Activated effector memory CD4-positive, alpha-beta T cell treated with anti-CD3 and anti-CD28 coated beads, Interleukin-2, amount 50 U/mL, for 16 hours (primary cell): ENCODE measurements at regions not wholly inside any gene's neighbourhood (a gene's known extent, or its start where the extent isn't known, plus 50 kb on each side); places are given as distances from the start of the nearest gene placed in this dataset.

Experiments
- DNase-seq: peaks from one replicate; pipeline ENCODE4 v3.0.0-alpha.2; 2020

GRCh38 chr10:90530521-90530920 lies 327.3 kb downstream of the HTR7 start:
- DNase-seq, result no peak

- no peak for DNase-seq
Measured at GRCh38 chr10:90557385-90557784, 300.5 kb downstream of the HTR7 start.

GRCh38 chr10:90560331-90560730 lies 297.5 kb downstream of the HTR7 start:
- DNase-seq, result no peak

DNA sequence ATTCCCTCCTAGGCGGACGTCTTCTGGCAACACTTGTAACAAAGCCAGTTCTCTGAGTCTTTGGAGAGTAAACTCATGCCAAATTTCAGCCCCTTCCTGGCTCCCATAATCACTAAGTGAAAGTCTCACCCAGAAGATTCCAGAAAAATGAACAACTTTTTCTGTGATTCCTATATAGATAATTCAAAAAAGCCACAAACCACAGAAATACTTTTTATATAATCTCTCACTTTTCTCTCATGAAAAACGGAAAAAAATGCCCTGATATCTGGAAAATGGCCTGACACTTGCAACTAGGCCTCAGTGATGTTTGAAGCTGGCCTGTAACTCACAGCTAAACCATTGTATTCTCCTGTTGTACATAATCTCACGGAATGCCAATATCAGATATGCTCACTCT lies 296.2 kb downstream of the HTR7 start:
- no peak for DNase-seq

DNA sequence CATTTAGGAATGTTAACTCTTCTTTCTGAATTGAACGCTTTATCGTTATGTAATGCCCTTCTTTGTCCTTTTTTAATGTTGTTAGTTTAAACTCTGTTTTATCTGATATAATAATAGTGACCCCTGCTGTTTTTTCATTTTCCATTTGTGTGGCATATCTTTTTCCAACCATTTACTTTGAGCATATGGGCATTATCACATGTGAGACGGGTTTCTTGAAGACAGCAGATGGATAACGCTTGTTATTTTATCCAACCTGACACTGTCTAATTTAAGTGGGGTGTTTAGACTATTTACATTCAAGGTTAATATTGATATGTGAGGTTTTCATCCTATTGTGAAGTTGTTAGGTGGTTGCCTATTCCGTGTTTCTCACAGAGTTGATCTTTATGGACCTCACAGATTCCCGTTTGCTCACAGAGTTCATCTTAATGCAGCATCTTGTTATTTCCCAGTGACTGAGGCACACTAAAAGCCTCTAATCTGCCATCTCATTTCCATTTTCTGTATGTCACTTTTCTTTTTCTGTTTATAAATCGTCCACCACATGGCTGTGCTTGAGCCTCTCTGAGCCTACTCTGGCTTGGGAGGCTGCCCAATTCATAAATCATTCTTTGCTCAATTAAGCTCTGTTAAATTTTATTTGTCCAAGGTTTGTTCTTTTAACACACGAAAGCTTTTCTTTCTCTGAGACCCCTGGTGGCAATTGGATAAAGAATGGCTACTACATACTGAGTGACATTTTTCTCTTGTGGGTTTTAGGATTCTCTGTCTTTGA lies 286.2 kb downstream of the HTR7 start:
- no peak for DNase-seq

DNA sequence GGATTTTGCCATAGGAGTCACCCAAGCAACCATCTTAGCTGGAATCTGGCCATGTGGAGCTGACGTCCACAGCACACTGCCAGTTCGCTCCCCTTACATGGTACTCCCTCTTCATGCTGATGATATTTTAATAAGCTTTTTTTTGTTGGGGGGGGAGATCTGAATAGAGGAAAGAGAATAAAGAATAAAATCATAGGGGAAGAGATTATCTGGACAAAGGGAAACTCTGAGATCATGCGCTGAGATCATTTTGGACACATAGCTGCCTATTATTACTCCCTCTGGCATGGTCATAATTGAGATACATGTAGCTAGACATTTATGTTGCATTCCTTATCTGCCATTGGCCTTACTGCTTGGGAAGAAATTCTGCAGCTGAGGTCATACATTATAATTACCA lies 282.7 kb downstream of the HTR7 start:
- DNase-seq, result no peak

DNA sequence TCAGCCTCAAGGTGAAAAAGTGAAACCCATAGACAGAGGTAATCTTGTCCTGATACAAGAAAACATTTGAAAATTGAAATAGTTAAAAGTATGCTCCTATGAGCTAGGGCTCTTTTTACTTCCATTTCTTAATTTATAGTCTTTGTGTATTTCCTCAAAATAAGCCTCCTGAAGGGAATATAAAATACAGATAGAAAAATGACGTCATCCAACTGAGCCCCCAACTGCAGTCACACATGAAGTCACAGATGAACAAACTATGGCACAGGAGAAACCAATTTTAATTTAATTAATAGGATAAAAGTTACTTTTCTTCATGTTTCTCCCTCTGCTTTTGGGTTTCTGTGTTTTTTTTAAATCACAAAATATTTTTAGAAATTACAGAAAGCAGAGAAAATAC lies 280.3 kb downstream of the HTR7 start:
- no peak for DNase-seq

GRCh38 chr10:90579602-90580242 lies 278.1 kb downstream of the HTR7 start:
- DNase-seq, result no peak

DNA sequence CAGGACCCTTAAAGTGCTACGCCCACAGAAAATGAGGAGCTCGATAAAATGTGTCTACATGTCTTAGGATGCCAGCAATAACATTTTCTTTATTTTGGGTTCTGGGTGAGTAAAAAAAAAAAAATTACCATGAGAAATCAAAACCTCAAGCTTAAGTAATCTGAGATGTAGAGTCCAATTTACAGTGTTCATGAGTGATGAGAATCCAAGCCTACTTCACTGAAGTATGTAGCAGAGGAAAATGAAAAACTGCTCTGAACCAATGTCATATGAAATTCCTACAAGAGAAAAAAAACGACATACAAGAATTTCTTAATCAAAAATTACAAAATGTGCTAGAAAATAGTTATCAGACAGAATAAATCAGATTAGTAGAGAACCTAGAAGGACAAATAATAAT lies 274.4 kb downstream of the HTR7 start:
- DNase-seq, result no peak

GRCh38 chr10:90587081-90587491 lies 270.8 kb downstream of the HTR7 start:
- DNase-seq, result no peak

DNA sequence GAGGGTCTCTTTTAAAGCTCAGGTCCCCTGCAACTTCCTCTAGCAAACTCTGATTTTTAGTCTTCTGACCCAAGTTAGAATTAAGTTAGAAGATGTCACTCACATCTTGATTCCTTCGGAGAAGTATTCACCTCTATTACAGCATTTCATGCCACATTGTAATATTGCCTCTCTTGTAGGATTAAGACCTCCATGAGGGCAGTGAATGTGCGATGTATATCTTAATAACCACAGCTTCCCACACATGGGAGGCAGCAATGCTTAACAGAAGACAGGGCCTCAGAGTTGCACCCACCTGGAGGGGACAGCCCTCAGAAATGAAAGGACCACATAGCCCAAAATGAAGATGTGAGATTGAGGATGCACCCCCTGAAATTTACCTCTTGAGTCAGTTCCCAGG lies 270.3 kb downstream of the HTR7 start:
- DNase-seq, result no peak

GRCh38 chr10:90588222-90588621 lies 269.6 kb downstream of the HTR7 start:
- no peak for DNase-seq

DNA sequence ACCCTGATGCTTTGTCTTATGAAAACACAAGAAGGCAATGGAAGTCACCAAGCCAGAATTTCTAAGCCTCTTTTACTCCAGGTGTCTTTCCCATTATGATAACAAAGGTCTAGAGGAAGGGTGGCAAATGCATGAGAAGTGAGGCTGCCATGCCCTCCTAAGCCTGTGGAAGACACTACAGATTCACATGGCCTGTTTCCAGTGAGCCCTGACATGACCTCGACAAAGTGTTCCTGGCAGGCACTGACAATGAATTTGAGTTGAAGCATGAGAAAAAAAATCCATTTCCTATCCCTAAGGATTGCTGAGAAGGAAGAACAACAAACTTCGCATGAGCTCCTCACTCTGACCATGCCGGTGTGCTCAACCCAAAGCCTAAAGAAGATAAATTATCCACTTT lies 268.0 kb downstream of the HTR7 start:
- no peak for DNase-seq

GRCh38 chr10:90591629-90592028 lies 266.2 kb downstream of the HTR7 start:
- DNase-seq, result no peak

- no peak for DNase-seq
Measured at GRCh38 chr10:90592638-90593302, 265.1 kb downstream of the HTR7 start.

DNA sequence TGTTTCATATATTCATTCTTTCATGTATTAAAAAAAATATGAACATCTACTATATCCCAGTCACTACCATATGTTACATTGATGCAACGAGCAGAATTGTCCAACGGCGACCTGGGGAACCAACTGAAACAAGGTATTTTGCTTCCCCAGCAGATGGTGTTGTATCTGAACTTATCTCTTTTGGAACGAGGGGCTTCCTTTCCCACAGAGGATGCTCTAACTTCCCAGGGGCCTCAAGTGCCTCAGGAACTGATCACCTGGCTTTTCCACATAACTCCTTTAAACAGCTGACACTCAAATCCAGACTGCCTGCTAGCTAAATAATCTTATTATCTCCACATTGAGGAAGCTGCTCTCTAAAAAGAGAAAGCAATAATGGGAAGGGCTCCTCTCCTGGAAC lies 259.3 kb downstream of the HTR7 start:
- DNase-seq, result no peak

DNA sequence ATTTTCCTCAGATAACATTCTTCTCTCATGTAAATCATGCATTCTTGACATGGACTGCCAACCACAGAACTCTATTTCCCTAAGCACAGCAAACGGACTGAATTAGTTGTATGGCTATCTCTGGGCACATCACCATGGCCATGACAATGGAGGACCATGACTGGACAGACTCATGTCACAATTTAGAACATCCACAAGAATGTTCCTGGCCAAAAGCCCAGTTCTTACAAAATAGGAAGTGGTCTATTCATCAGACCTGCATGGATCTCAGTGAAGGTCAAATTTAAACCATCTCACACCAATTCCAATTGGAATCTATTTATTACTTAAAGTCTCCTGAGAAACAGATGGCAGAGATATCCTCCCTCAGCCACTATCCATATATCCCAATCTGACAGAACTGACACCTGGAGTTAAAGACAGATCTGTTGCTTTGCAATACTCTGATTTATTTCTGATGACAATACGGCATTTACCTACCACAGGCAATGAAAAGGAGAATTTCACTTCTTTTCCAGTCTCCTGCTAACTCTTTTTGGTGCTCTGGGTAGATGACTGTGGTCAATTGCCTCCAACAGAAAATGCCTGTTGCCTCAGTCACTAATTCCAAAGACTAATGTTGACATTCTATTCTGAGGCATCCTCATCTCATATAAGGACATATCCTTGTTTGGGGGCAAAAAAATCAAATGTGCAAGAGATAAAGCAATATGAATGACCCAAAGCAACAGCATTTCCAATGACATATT lies 254.8 kb downstream of the HTR7 start:
- no peak for DNase-seq

DNA sequence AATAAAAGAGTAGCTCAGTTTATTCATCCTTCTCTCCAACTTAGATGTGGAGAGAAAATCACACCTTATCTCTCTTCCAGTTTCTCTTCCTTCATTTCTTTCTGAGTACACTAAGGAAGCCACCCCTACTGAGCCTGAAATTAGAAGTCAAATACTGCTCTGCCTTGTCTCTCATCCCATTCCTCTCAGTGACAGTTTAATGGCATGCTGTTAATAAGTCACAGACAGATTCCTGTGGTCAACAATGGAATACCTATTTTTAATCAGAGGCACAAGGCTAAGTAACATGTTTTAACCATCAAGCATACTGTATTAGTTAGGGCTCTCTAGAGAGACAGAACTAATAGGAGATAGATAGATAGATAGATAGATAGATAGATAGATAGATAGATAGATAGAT lies 253.2 kb downstream of the HTR7 start:
- DNase-seq, result no peak

GRCh38 chr10:90605506-90605905 lies 252.3 kb downstream of the HTR7 start:
- no peak for DNase-seq

GRCh38 chr10:90612276-90612675 lies 245.6 kb downstream of the HTR7 start:
- no peak for DNase-seq

- DNase-seq, result no peak
Measured at GRCh38 chr10:90614631-90615030, 243.2 kb downstream of the HTR7 start.

DNA sequence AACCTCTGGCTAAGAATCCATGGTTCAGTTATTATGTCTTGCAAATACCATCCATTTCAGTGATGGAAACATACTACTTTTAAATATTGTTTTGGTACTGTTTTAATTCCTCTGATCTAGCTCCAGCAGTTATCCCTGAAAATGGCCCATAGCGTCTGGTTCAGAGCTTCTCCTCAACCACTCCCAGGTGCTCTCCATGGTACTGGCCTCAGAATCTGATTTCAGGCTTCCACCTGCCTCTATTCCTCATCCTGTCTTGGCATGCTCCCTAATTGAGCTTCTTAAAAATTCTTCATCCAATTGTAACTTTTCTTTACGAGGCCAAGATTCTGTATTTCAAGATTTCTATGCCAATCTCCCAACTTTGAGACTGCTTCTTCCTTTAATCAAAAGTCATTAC lies 236.3 kb downstream of the HTR7 start:
- no peak for DNase-seq

- no peak for DNase-seq
Measured at GRCh38 chr10:90635111-90635765, 222.6 kb downstream of the HTR7 start.
